ENCODE measurements at regions not wholly inside any gene's neighbourhood (a gene's known extent, or its start where the extent isn't known, plus 50 kb on each side); places are given as distances from the start of the nearest gene placed in this dataset.

DNA sequence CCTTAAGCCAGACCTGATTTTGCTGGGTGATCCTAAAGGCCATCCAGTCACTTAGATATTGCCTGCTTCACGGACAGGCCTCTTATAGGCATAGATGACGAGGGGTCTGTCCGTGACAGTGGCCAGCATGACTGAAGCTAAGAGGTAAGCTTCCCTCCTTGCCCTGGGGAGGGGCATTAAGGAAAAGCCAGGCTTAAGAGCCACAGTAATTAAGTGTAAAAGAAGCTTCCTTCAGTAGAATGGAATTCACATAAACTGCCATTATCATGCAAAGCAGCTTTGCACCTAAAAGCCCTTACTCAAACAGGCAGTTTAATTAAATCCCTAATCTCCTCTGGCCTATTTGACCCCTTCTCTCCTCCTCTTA lies 99.4 kb upstream of the PKDCC start:
- DNase-seq (ENCODE audit: low spot score in 2 of 2) (no peak), FAIRE-seq (no peak)

DNA sequence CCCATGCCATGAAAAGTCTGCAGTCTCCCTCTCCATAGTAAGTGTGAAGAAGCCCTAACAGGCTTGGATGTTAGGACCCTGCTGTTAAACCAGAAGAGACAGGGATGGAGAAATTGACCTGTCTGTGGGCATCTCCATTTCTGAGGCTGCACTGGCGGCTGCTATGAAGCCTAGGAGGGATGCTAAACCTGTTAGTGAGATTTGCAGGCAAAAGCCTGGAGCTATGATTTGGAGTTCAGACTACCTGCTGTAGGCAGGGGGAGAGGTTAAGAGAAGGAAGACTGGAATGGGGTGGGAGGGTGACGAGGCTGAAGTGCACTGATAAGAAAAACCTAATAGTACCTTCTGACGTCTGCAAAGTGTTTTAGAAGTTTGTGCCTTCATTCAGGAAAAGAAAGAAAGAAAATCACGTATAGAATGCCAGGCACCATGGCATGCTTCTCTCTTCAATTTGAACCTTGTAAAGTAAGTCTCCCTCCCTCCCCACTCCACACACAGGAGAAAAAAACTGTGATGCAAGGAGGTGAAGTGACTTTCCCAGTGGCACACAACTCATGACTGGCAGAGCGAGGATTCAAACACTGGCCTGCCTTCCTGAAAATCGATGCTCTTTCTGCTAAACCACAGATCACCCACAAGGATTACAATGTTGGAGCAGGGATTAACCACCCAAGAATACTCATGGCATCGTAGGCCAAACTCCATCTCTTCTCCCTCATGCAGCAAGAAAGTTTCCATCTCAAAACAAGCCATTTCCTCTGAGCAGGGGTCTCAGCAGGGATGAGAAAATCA lies 98.5 kb upstream of the PKDCC start:
- FAIRE-seq (no peak), DNase-seq (ENCODE audit: low spot score in 2 of 2) (no peak)

GRCh38 chr2:41949883-41950665 lies 97.7 kb upstream of the PKDCC start:
- DNase-seq (ENCODE audit: low spot score in 2 of 2) (no peak), FAIRE-seq (no peak)

- DNase-seq (ENCODE audit: low spot score in 2 of 2) = no peak
- FAIRE-seq = no peak
These were observed 97.2 kb upstream of the PKDCC start for GRCh38 chr2:41950666-41950960.

DNA sequence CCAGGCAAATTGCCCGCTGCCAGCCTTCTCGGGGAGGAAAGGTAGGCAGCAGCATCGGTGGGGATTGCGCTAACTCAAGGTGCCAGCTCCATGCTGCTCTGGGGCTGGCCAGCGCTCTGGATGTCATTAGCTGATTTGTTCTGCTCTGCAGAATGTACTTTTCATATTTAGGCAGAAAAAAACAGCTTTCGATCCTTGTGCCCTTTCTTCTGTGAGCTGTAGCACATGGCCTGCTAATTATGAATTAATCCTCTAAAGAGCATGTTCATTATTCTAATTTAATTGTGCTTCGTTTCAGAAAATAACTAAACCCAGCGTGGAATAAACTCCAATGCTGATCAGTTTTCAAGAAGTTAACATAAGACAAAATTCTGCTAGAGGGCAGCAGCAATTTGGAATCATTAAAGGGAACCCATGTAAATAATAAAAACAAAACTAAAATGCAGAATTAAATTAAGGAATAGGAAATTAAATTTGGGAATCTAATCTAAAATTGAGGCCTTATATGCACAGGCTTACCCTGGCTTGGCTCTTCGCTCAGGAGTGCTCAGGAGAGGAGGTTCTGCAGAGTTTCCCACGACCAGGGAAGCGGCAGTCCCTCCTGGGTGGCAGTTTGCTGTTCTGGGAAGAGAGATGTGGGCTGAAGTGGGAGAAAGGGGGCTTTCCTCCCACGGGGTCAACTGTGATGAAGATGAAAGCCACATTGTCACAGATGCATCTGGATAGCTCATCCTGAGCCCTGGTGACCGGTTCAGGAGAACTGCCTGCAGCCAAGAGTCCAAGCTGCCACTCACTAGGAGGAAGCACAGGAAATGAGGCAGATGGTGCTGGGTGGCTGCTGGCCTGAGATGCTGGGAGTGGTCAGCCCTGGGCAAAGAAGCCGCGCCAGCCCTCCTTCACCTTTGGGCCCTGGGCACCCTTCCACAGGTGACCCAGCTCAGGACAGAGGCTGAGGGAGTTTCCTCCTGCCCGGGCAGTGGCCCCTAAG lies 93.2 kb upstream of the PKDCC start:
- DNase-seq (ENCODE audit: low spot score in 2 of 2) = no peak

DNA sequence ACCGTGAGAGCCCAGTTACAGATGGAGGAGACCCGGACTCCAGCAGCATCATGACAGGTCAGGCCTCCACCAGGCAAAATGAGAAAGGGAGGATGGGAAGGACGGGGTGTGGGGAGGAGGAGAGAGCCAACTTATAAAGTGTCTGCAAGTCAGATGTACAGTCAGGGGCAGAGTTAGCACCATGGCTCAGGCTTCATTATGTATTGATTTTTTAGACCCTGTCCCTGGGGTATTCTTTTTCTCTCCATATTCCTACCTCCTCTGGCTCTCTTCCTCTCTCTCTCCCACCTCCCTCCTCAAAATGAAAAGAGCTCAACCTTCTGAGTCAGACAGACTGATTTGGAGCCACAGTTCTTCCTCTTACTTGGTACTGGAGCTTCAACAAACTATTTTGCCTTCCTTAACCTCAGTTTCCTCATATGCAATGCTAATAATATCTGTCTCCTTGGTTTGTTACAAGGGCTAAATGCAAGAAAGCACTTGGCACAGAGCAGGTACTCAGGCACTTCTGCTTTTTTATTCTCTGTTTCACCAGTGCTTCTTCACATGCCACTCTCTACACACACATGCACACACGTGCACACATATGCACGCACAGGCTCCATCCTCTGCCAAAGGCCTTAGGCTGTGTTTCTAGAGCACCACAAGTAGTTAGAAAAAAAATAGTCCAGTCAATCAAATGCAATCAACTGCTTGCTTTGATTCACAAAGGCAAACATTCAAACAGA lies 92.3 kb upstream of the PKDCC start:
- DNase-seq (ENCODE audit: low spot score in 2 of 2) = no peak
- FAIRE-seq = no peak

More for the DNA sequence above, 93.2 kb upstream of the PKDCC start:
- no peak for FAIRE-seq

- DNase-seq (ENCODE audit: low spot score in 2 of 2) (no peak), FAIRE-seq (no peak)
These were observed 90.4 kb upstream of the PKDCC start for GRCh38 chr2:41957431-41957830.

- FAIRE-seq (no peak), DNase-seq (ENCODE audit: low spot score in 2 of 2) (no peak)
These were observed 89.6 kb upstream of the PKDCC start for GRCh38 chr2:41958251-41958650.

GRCh38 chr2:41958775-41959174 lies 89.0 kb upstream of the PKDCC start:
- FAIRE-seq (no peak), DNase-seq (ENCODE audit: low spot score in 2 of 2) (no peak)

DNA sequence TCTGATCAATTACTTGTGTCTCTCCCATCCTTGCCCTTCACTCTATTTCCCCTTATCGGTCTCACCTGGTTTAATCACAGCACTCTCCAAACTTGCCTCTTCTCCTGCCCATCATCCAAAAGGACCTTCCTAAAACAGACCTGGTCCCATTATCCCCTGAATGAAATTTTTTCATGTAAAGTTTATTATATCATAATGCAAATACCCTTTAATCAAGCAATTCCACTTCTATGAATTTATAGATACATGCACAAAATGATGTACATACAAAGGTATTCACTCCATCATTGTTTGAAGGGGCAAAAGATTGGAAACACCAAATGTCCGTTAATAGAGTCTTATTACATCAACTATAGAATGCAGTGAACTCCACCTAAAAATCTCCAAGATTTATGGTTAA lies 88.1 kb upstream of the PKDCC start:
- DNase-seq (ENCODE audit: low spot score in 2 of 2) = no peak
- FAIRE-seq = no peak

- no peak for FAIRE-seq
These were observed 84.7 kb upstream of the PKDCC start for GRCh38 chr2:41962922-41963622.

DNA sequence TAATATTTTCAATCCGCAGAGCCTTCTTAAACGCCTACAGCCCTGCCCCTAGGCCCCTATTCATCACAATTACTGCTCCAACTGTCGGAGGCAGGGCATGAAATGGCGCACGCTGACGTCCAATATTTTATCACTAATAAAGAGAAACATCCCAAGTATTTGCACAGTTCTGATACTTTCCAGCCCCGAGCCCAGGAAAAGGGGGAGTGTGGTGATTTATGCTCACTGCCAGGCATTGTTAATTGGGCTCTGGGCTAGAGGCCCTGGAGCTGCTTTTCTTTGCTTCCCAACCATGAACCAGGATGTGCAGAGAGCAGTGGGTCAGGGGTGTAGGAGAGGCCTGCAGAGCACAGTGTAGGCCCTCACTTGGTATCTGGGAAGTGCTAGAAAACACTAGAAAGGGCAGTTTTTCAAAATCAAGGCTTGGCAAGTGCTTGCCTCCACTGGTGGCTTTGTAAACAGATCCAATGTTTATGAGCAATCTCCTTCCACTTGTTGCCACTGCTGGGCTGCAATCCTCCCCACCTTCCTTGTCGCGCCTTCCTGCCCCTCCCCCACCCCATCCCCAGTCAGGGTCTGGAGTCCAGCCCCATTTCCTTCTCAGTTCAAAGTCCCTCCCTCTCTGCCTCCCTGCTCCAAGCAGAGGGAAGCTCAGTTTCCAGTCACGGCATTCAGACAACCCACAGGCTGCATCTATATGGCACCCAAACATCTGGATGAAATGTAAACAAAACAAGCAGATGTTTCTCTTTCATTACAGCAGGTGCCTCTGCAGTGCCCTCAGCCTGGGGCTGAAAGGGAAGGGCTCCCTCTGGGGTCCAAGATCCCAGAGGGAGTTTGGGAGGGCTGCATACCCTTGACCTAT lies 83.9 kb upstream of the PKDCC start:
- FAIRE-seq = no peak
- no peak for DNase-seq (ENCODE audit: low spot score in 2 of 2)

More at GRCh38 chr2:41962922-41963622, 84.7 kb upstream of the PKDCC start:
- no peak for DNase-seq (ENCODE audit: low spot score in 2 of 2)

GRCh38 chr2:41965173-41965908 lies 82.5 kb upstream of the PKDCC start:
- DNase-seq (ENCODE audit: low spot score in 2 of 2) (no peak), FAIRE-seq (no peak)

DNA sequence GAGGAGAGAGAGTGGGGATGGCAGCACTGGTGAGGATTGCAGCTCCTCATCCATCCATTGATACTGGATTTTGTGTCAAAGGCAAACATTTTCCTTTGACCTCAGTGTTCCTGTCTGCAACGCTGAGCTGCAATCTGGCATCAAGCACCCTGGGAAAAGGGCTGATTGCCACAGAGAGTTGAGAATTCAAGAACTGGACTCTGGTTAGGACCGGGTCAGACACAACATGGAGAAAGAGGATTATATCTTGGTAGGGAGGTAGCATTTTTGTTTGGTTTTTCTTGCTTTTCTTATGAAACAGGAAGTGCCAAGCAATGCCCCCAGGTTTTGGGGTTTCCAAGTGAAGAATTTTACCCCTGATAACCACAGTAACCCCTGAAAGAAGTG lies 81.9 kb upstream of the PKDCC start:
- no peak for FAIRE-seq
- no peak for DNase-seq (ENCODE audit: low spot score in 2 of 2)

- FAIRE-seq = no peak
- DNase-seq (ENCODE audit: low spot score in 2 of 2) = peak; percentile 33 to 39
These were observed 81.4 kb upstream of the PKDCC start for GRCh38 chr2:41966431-41966893.

DNA sequence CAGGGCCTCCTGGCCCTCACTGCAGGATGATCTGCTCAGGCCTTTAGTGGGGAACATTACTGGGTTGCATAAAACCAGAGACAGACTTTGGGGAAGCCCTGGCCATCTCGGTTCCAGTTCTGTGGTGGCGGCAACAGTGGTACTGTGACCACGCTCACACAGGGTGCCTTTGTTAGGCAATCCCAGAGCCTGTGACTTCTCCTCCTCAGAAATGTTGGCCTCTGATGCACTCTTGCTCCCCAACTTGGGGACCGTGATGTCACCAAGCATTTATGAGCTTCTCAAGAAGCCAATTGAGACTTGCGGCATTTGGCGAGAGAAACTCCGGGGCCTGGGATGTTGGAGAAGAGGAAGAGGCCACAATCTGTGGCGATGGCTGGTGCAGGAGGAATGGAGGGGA lies 80.9 kb upstream of the PKDCC start:
- no peak for DNase-seq (ENCODE audit: low spot score in 2 of 2)
- no peak for FAIRE-seq

DNA sequence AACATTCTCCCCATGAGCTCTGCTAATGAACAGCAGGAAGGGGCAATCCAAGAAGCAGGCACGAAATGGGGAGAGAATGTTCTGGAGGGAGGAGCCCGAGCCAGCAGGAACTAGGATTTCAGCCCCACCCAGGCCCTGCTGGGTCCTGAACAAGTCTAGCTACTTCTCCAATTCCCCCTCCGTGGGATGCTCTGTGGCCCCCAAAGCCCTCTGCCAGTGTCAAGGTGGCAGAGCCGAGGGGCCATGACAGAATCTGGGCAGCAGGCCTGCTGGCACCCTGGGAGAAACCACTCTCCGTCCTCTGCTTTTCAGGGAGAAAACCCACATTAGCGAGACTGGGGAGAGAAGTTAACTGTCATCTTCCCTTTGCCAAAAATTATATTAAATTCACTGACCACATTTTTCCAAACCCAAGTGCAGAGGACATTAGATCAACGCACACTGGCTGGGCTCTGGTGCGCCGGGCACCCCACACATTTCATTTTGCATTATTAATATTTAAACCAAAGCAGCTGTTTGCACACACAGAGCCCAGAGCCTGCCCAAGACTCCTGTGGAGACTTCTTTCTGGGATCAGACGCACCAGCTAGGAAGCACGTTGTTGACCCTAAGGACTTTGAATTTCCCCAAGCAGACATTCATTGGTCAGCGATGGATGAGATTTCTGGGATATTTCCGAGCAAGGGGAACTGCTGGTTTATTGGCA lies 80.2 kb upstream of the PKDCC start:
- FAIRE-seq (no peak), DNase-seq (ENCODE audit: low spot score in 2 of 2) (no peak)
